Neural cell (in vitro differentiated cells): ENCODE measurements at regions not wholly inside any gene's neighbourhood (a gene's known extent, or its start where the extent isn't known, plus 50 kb on each side); places are given as distances from the start of the nearest gene placed in this dataset.

Experiments
- H2AFZ ChIP-seq: fragments of 200-600, 300-800 bp; sonication (generic), shearing (Covaris generic); 2 replicates; pipeline ENCODE4 v1.6.0; 2014; ENCODE audit warnings: low read depth, mild to moderate bottlenecking, antibody characterized with exemption, low read length, moderate library complexity
- H3F3A ChIP-seq: fragments of 200-600 bp; shearing (Covaris generic); 2 replicates; pipeline ENCODE4 v1.6.1; 2016; ENCODE audit warnings: mild to moderate bottlenecking, moderate library complexity, mixed read lengths, antibody characterized with exemption, low read length; ENCODE audit not compliant: insufficient read depth, poor library complexity, severe bottlenecking
- H3K27ac ChIP-seq: fragments of 200-600, 300-800 bp; sonication (generic), shearing (Covaris generic); 2 replicates; pipeline ENCODE4 v1.5.1; 2014; ENCODE audit warnings: mild to moderate bottlenecking, low read length, moderate library complexity
- H3K27me3 ChIP-seq: fragments of 300-800, 200-600 bp; sonication (generic), shearing (Covaris generic); 2 replicates; pipeline ENCODE4 v1.6.0; 2014; ENCODE audit warnings: mild to moderate bottlenecking, low read depth, low read length, moderate library complexity; ENCODE audit not compliant: insufficient read depth
- H3K36me3 ChIP-seq: fragments of 300-800, 200-600 bp; sonication (generic), shearing (Covaris generic); 2 replicates; pipeline ENCODE4 v1.5.1; 2014; ENCODE audit warnings: mild to moderate bottlenecking, antibody characterized with exemption, low read length, moderate library complexity; ENCODE audit not compliant: insufficient read depth
- H3K4me2 ChIP-seq: fragments of 300-800, 200-600 bp; sonication (generic), shearing (Covaris generic); 2 replicates; pipeline ENCODE4 v1.6.0; 2014; ENCODE audit warnings: mild to moderate bottlenecking, low read length
- H3K4me3 ChIP-seq: fragments of 300-800, 200-600 bp; sonication (generic), shearing (Covaris generic); 2 replicates; pipeline ENCODE4 v1.5.1; 2014; ENCODE audit warnings: mild to moderate bottlenecking, low read length, moderate library complexity
- H3K79me2 ChIP-seq: fragments of 200-600 bp; shearing (Covaris generic); replicated peaks from 2 replicates; pipeline ENCODE4 v1.6.0; 2014; ENCODE audit warnings: mild to moderate bottlenecking, low read length, moderate library complexity; ENCODE audit not compliant: insufficient read depth
- H3K9ac ChIP-seq: fragments of 300-800, 200-600 bp; sonication (generic), shearing (Covaris generic); 2 replicates; pipeline ENCODE4 v1.6.1; 2016; ENCODE audit warnings: mild to moderate bottlenecking, low read length, mixed read lengths
- H3K9me2 ChIP-seq: fragments of 200-600 bp; shearing (Covaris generic); 2 replicates; pipeline ENCODE4 v1.6.1; 2016; ENCODE audit warnings: mild to moderate bottlenecking, low read length, mixed read lengths; ENCODE audit not compliant: insufficient read depth
- H3K9me3 ChIP-seq: fragments of 200-600, 300-800 bp; sonication (generic), shearing (Covaris generic); 2 replicates; pipeline ENCODE4 v1.6.1; 2016; ENCODE audit warnings: mild to moderate bottlenecking, mixed run types, low read length, moderate library complexity, mixed read lengths
- H4K20me1 ChIP-seq: fragments of 200-600 bp; shearing (Covaris generic); 2 replicates; pipeline ENCODE4 v1.6.1; 2016; ENCODE audit warnings: mild to moderate bottlenecking, mixed run types; ENCODE audit not compliant: insufficient read depth
- EP300 ChIP-seq: fragments of 450-650 bp; conservative IDR thresholded peaks from 2 replicates; pipeline ENCODE4 v1.6.1; 2014; ENCODE audit warnings: antibody characterized with exemption, mild to moderate bottlenecking, moderate library complexity; ENCODE audit not compliant: poor library complexity, severe bottlenecking
- EZH2 ChIP-seq: fragments of 200-600, 300-800 bp; shearing (Covaris generic), sonication (generic); IDR thresholded peaks from 2 replicates; pipeline ENCODE4 v1.6.1; 2014; ENCODE audit warnings: antibody characterized with exemption, low read length, borderline replicate concordance, mild to moderate bottlenecking; ENCODE audit not compliant: insufficient read depth, poor library complexity, severe bottlenecking
- POLR2AphosphoS5 ChIP-seq: IDR thresholded peaks from 2 replicates; pipeline ENCODE4 v1.6.1; 2012
- RAD21 ChIP-seq: fragments of 450-650 bp; conservative IDR thresholded peaks from 2 replicates; pipeline ENCODE4 v1.6.1; 2014; ENCODE audit warnings: antibody characterized with exemption, mild to moderate bottlenecking, moderate library complexity
- TF ChIP-seq, protein P1 (sequence below): IDR thresholded peaks from 2 replicates; pipeline ENCODE4 v1.6.1; 2012; ENCODE audit warnings: borderline replicate concordance
- TF ChIP-seq, protein P2 (sequence below): fragments of 450-650 bp; IDR thresholded peaks from 2 replicates; pipeline ENCODE4 v1.5.1; 2014; ENCODE audit warnings: antibody characterized with exemption, mild to moderate bottlenecking, moderate library complexity; ENCODE audit not compliant: poor library complexity, severe bottlenecking

DNA sequence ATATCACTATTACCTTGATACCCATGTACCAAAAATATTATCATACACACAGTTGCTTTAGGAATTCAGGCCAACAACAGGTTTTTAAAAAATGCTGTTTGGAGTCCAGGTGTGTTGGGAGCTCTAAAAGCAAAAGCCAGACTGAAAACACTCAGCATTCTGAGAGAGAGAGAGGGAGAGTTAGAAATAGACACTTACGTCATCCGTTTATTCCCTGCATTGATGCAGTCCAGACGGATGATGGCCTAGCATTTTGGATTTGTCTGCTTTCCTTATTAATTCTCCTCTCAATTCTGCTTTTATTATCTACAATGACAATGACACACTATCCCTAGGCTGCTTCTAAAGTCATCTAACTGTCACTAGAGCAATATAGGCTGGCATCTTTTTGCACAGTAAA is 358.3 kb upstream of the BOD1L1 start:
- no peaks in the 10 kb centered on the region for H3K9me3 ChIP-seq
- TF ChIP-seq EP300 (no peak), POLR2AphosphoS5 (no peak), EZH2 (no peak)
- TF ChIP-seq, protein P1, sequence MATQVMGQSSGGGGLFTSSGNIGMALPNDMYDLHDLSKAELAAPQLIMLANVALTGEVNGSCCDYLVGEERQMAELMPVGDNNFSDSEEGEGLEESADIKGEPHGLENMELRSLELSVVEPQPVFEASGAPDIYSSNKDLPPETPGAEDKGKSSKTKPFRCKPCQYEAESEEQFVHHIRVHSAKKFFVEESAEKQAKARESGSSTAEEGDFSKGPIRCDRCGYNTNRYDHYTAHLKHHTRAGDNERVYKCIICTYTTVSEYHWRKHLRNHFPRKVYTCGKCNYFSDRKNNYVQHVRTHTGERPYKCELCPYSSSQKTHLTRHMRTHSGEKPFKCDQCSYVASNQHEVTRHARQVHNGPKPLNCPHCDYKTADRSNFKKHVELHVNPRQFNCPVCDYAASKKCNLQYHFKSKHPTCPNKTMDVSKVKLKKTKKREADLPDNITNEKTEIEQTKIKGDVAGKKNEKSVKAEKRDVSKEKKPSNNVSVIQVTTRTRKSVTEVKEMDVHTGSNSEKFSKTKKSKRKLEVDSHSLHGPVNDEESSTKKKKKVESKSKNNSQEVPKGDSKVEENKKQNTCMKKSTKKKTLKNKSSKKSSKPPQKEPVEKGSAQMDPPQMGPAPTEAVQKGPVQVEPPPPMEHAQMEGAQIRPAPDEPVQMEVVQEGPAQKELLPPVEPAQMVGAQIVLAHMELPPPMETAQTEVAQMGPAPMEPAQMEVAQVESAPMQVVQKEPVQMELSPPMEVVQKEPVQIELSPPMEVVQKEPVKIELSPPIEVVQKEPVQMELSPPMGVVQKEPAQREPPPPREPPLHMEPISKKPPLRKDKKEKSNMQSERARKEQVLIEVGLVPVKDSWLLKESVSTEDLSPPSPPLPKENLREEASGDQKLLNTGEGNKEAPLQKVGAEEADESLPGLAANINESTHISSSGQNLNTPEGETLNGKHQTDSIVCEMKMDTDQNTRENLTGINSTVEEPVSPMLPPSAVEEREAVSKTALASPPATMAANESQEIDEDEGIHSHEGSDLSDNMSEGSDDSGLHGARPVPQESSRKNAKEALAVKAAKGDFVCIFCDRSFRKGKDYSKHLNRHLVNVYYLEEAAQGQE, result no peak
- TF ChIP-seq, protein P2, sequence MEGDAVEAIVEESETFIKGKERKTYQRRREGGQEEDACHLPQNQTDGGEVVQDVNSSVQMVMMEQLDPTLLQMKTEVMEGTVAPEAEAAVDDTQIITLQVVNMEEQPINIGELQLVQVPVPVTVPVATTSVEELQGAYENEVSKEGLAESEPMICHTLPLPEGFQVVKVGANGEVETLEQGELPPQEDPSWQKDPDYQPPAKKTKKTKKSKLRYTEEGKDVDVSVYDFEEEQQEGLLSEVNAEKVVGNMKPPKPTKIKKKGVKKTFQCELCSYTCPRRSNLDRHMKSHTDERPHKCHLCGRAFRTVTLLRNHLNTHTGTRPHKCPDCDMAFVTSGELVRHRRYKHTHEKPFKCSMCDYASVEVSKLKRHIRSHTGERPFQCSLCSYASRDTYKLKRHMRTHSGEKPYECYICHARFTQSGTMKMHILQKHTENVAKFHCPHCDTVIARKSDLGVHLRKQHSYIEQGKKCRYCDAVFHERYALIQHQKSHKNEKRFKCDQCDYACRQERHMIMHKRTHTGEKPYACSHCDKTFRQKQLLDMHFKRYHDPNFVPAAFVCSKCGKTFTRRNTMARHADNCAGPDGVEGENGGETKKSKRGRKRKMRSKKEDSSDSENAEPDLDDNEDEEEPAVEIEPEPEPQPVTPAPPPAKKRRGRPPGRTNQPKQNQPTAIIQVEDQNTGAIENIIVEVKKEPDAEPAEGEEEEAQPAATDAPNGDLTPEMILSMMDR, result no peak
- H3F3A ChIP-seq, result no peaks in the 10 kb centered on the region
- no peak overlapping the region for H3K27ac ChIP-seq
- H3K27me3 ChIP-seq, result no peaks in the 10 kb centered on the region
- H3K4me2 ChIP-seq, result no peak overlapping the region
- H4K20me1 ChIP-seq, result no peaks in the 10 kb centered on the region
- H3K36me3 ChIP-seq, result no peaks in the 10 kb centered on the region
- no peak overlapping the region for H2AFZ ChIP-seq
- no peak overlapping the region for H3K9ac ChIP-seq
- H3K9me2 ChIP-seq, result no peaks in the 10 kb centered on the region
- H3K4me3 ChIP-seq, result no peak overlapping the region
- H3K79me2 ChIP-seq, result no peaks in the 10 kb centered on the region

DNA sequence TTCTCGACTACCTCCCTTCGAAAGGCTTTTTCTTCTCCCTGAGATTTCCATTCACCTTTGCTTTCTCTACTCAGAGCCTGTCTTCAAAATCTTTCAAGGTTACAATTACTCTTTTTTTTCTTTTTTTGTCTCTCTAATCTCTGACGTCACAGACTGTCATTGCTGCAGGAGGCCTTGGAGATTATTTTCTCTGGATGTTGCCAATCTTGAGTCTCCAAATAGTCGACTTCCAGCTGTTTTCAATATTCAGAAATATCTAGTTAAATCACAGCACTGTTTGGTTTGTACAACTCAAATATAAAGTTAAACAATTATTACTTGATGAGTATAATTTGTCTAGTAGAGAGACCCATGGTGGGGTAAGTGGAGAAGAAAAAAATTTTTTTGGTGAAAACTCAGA is 359.0 kb upstream of the BOD1L1 start:
- no peaks in the 10 kb centered on the region for H3K27me3 ChIP-seq
- H3K9me2 ChIP-seq, result no peaks in the 10 kb centered on the region
- H3K79me2 ChIP-seq, result no peaks in the 10 kb centered on the region
- H3F3A ChIP-seq, result no peaks in the 10 kb centered on the region
- H3K9ac ChIP-seq, result no peak overlapping the region
- no peaks in the 10 kb centered on the region for H4K20me1 ChIP-seq
- H3K27ac ChIP-seq, result no peak overlapping the region
- H3K9me3 ChIP-seq, result no peaks in the 10 kb centered on the region
- no peak overlapping the region for H3K4me3 ChIP-seq
- H3K36me3 ChIP-seq, result no peaks in the 10 kb centered on the region
- TF ChIP-seq POLR2AphosphoS5 (no peak), RAD21 (no peak), EZH2 (no peak), EP300 (no peak)
- TF ChIP-seq, protein P1, result no peak
- TF ChIP-seq, protein P2, result no peak
- no peak overlapping the region for H3K4me2 ChIP-seq
- no peak overlapping the region for H2AFZ ChIP-seq
